ENCODE measurements at regions not wholly inside any gene's neighbourhood (a gene's known extent, or its start where the extent isn't known, plus 50 kb on each side); places are given as distances from the start of the nearest gene placed in this dataset.

DNA sequence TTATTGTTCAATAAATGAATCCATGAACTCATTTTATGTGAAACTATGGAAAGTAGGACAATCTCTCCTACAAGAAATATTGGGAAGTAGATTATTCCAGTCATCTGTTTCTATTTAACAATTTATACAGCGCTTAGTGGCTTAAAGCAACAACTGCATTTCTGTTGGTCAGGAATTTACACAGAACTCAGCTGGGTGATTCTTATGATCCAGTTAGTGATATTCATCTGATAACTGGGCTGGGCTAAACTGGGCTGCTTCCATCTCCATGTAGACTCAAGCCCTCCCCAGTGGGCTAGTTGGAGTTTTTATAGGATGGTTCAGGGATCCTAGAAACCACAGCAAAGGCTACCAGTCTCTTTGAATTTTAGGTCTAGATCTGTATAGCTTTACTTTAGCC, 497.9 kb upstream of the NEGR1 start:
- no peaks in the 10 kb centered on the region for H3K9me3 ChIP-seq (ENCODE audit: insufficient read depth, low read depth)
- DNase-seq = no peak
- ChIA-PET CTCF (no interaction called here), POLR2A (ENCODE audit: unreplicated experiment) (no interaction called here)
- intact Hi-C loops (cut with micrococcal nuclease; ENCODE audit: unreplicated experiment) = no loop called here
- H4K20me1 ChIP-seq (ENCODE audit: insufficient read depth) = no peaks in the 10 kb centered on the region
- no peak overlapping the region for H3K4me2 ChIP-seq
- H3K36me3 ChIP-seq (ENCODE audit: low read depth) = no peaks in the 10 kb centered on the region
- H2AFZ ChIP-seq = no peak overlapping the region
- no peak overlapping the region for H3K4me3 ChIP-seq
- no peak for TF ChIP-seq EZH2 (IDR thresholded peaks at IDR 0.05; ENCODE audit: low read depth)
- TF ChIP-seq, protein P1, sequence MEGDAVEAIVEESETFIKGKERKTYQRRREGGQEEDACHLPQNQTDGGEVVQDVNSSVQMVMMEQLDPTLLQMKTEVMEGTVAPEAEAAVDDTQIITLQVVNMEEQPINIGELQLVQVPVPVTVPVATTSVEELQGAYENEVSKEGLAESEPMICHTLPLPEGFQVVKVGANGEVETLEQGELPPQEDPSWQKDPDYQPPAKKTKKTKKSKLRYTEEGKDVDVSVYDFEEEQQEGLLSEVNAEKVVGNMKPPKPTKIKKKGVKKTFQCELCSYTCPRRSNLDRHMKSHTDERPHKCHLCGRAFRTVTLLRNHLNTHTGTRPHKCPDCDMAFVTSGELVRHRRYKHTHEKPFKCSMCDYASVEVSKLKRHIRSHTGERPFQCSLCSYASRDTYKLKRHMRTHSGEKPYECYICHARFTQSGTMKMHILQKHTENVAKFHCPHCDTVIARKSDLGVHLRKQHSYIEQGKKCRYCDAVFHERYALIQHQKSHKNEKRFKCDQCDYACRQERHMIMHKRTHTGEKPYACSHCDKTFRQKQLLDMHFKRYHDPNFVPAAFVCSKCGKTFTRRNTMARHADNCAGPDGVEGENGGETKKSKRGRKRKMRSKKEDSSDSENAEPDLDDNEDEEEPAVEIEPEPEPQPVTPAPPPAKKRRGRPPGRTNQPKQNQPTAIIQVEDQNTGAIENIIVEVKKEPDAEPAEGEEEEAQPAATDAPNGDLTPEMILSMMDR (conservative IDR thresholded peaks at IDR 0.05) = no peak
- no peaks in the 10 kb centered on the region for H3F3A ChIP-seq (ENCODE audit: insufficient read depth, low read depth)
- H3K9me2 ChIP-seq (ENCODE audit: insufficient read depth) = no peaks in the 10 kb centered on the region
- no peaks in the 10 kb centered on the region for H3K79me2 ChIP-seq (ENCODE audit: low read depth)
- BruUV-seq (replicated peaks) = no TSS peak
- no peaks in the 10 kb centered on the region for H3K27me3 ChIP-seq (ENCODE audit: insufficient read depth, low read depth)
- H3K27ac ChIP-seq = no peak overlapping the region
- no peaks in the 10 kb centered on the region for H3K4me1 ChIP-seq (replicated peaks; ENCODE audit: insufficient read depth)

DNA sequence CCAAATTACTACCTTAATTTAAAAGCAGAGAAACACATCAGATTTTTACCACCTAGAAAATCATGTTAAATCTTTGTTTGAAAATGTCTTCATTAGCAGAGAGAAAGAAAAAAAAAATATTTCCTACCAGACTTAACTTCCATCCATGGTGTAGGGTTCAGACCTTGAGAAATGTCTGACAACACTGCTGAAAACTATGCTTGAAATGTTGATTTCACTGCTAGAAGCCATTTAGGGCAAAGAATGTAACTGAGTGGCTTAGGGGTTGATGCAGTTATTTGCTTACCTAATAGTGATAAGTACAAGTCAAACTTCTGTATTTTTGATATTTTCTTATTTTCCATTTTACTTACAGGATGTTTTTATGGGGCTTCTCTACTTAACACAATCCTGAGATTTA, 495.6 kb upstream of the NEGR1 start:
- no peak for DNase-seq
- H3F3A ChIP-seq (ENCODE audit: insufficient read depth, low read depth) = no peaks in the 10 kb centered on the region
- ChIA-PET CTCF (no interaction called here), POLR2A (ENCODE audit: unreplicated experiment) (no interaction called here)
- H3K27me3 ChIP-seq (ENCODE audit: insufficient read depth, low read depth) = no peaks in the 10 kb centered on the region
- no peaks in the 10 kb centered on the region for H3K9me3 ChIP-seq (ENCODE audit: insufficient read depth, low read depth)
- H3K79me2 ChIP-seq (ENCODE audit: low read depth) = no peaks in the 10 kb centered on the region
- no peaks in the 10 kb centered on the region for H4K20me1 ChIP-seq (ENCODE audit: insufficient read depth)
- no peaks in the 10 kb centered on the region for H3K36me3 ChIP-seq (ENCODE audit: low read depth)
- H3K9me2 ChIP-seq (ENCODE audit: insufficient read depth) = no peaks in the 10 kb centered on the region
- H3K4me3 ChIP-seq = no peak overlapping the region
- BruUV-seq (replicated peaks) = no TSS peak
- no peak overlapping the region for H3K27ac ChIP-seq
- intact Hi-C loops (cut with micrococcal nuclease; ENCODE audit: unreplicated experiment) = loop anchor here (1.0 kb wide), 1 partner anchor 10 kb away; no protein-coding TSS in a partner anchor
- H3K4me2 ChIP-seq = no peak overlapping the region
- TF ChIP-seq EZH2 (IDR thresholded peaks at IDR 0.05; ENCODE audit: low read depth) = no peak
- TF ChIP-seq, protein P1 (conservative IDR thresholded peaks at IDR 0.05) = no peak
- no peaks in the 10 kb centered on the region for H3K4me1 ChIP-seq (replicated peaks; ENCODE audit: insufficient read depth)
- H2AFZ ChIP-seq = no peak overlapping the region

DNA sequence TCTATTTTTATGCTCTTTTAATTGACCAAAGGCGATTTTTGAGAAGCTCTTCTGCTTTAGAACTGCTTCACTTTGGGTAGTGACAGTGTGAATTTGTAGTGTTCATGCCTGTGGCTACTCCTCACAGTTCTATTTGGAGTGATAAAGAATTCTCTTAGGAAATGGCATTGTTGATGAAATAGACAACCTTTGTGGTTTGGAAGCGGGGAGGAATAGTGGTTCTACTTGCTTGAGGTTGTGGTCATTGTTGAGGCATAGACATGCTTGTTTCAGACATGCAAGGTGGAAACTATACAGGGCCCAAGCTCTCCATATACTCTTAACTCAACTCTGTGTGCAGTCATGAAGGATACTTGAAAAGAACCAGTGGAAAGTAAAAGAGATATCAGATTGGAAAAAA, 481.1 kb upstream of the NEGR1 start:
- Histone ChIP-seq H3K27ac (no peak overlapping the region), H3K4me2 (no peak overlapping the region), H3K36me3 (ENCODE audit: low read depth) (no peaks in the 10 kb centered on the region), H4K20me1 (ENCODE audit: insufficient read depth) (no peaks in the 10 kb centered on the region), H3K27me3 (ENCODE audit: insufficient read depth, low read depth) (no peaks in the 10 kb centered on the region), H3F3A (ENCODE audit: insufficient read depth, low read depth) (no peaks in the 10 kb centered on the region), H2AFZ (no peak overlapping the region), H3K4me1 (replicated peaks; ENCODE audit: insufficient read depth) (no peaks in the 10 kb centered on the region), H3K4me3 (no peak overlapping the region), H3K79me2 (ENCODE audit: low read depth) (no peaks in the 10 kb centered on the region), H3K9me2 (ENCODE audit: insufficient read depth) (no peaks in the 10 kb centered on the region), H3K9me3 (ENCODE audit: insufficient read depth, low read depth) (no peaks in the 10 kb centered on the region)
- no peak for TF ChIP-seq EZH2 (IDR thresholded peaks at IDR 0.05; ENCODE audit: low read depth)
- TF ChIP-seq, protein P1 (conservative IDR thresholded peaks at IDR 0.05) = no peak
- ChIA-PET CTCF (no interaction called here), POLR2A (ENCODE audit: unreplicated experiment) (no interaction called here)
- DNase-seq = no peak
- no TSS peak for BruUV-seq (replicated peaks)
- intact Hi-C loops (cut with micrococcal nuclease; ENCODE audit: unreplicated experiment) = no loop called here

Data from PC-9 (cell line).